HCT116 (cell line): ENCODE measurements at regions not wholly inside any gene's neighbourhood (a gene's known extent, or its start where the extent isn't known, plus 50 kb on each side); places are given as distances from the start of the nearest gene placed in this dataset.

Source experiments
- ATAC-seq: fragments of 200-7000 bp; cut with Tn5 transposase; 2 replicates; pipeline ENCODE4 v1.9.1; 2020; ENCODE audit warnings: mild to moderate bottlenecking, moderate library complexity
- BruUV-seq: library from RNA; stranded (reverse); fragments of 400-500 nt; replicated peaks from 2 replicates; lab custom pipeline; 2021; lab: Mats Ljungman, UMichigan
- CTCF ChIA-PET: fragments of 300-600 bp; sonication (Branson Sonifier 250); formaldehyde crosslinking; loops from one replicate; lab custom pipeline; 2021; ENCODE audit warnings: antibody characterized with exemption; lab: Charles Lee
- POLR2A ChIA-PET: fragments of 300-600, 350-600 bp; sonication (Branson Sonifier 250); formaldehyde crosslinking; loops from one replicate; lab custom pipeline; 2021; ENCODE audit warnings: antibody characterized with exemption; lab: Charles Lee
- RAD21 ChIA-PET, 2 experiments: fragments of 300-600 bp; sonication (Branson Sonifier 250); formaldehyde crosslinking; loops; one replicate each; lab custom pipeline; 2023; ENCODE audit warnings: low total read pairs in 2 of 2; ENCODE audit not compliant: uncharacterized antibody in 2 of 2, unreplicated experiment in 2 of 2, low non-redundant PET in 1 of 2; lab: Charles Lee
- DNase-seq: peaks from one replicate; pipeline ENCODE4 v3.0.0-alpha.2; 2010; ENCODE audit warnings: low read depth, low spot score
- H2AFZ ChIP-seq: fragments of 200-600 bp; shearing (Covaris generic), sonication (generic); 2 replicates; pipeline ENCODE4 v1.6.1; 2017; ENCODE audit warnings: low read depth, mixed run types, mixed read lengths, antibody characterized with exemption, low read length; ENCODE audit not compliant: poor library complexity, severe bottlenecking
- H3K27ac ChIP-seq: 2 replicates; pipeline ENCODE4 v1.5.1; 2012; ENCODE audit warnings: low read depth, low read length
- H3K27me3 ChIP-seq: fragments of 200-600 bp; sonication (generic); 2 replicates; pipeline ENCODE4 v1.6.1; 2016; ENCODE audit warnings: mixed run types, low read length, mixed read lengths; ENCODE audit not compliant: insufficient read depth
- H3K36me3 ChIP-seq, 2 experiments: fragments of 200-500 bp in 1 of 2; fragments of 200-600 bp in 1 of 2; sonication (Bioruptor generic) in 1 of 2; sonication (generic) in 1 of 2; 2 replicates each; pipeline versions ENCODE4 v1.5.1 to v1.6.1; 2014 to 2016; ENCODE audit warnings: low read length in 2 of 2, inconsistent platforms in 1 of 2, mixed read lengths in 1 of 2, mixed run types in 1 of 2; ENCODE audit not compliant: insufficient read depth in 2 of 2, control insufficient read depth in 1 of 2
- H3K4me1 ChIP-seq, 2 experiments: fragments of 200-600 bp in 1 of 2; sonication (generic) in 1 of 2; 2 replicates each; pipeline versions ENCODE4 v1.5.1 to v1.6.1; 2012 to 2017; ENCODE audit warnings: low read length in 2 of 2, inconsistent platforms in 1 of 2, mild to moderate bottlenecking in 1 of 2, mixed read lengths in 1 of 2, mixed run types in 1 of 2, moderate library complexity in 1 of 2; ENCODE audit not compliant: insufficient read depth in 2 of 2, control insufficient read depth in 1 of 2
- H3K4me2 ChIP-seq: fragments of 200-600 bp; sonication (generic); 2 replicates; pipeline ENCODE4 v1.6.1; 2017; ENCODE audit warnings: mixed run types, low read length, mixed read lengths
- H3K4me3 ChIP-seq, 2 experiments: fragments of 200-600 bp in 1 of 2; sonication (generic) in 1 of 2; replicated peaks in 1 of 2; 2 replicates each; pipeline ENCODE4 v1.5.1; 2011 to 2016; ENCODE audit warnings: low read length in 2 of 2, control low read depth in 1 of 2, low read depth in 1 of 2, mild to moderate bottlenecking in 1 of 2, mixed read lengths in 1 of 2, mixed run types in 1 of 2
- H3K79me2 ChIP-seq: fragments of 200-600 bp; sonication (generic); 2 replicates; pipeline ENCODE4 v1.6.1; 2017; ENCODE audit warnings: mild to moderate bottlenecking, mixed run types, low read length, moderate library complexity, mixed read lengths; ENCODE audit not compliant: insufficient read depth
- H3K9ac ChIP-seq: fragments of 200-600 bp; sonication (generic); 2 replicates; pipeline ENCODE4 v1.6.1; 2016; ENCODE audit warnings: low read length, mixed read lengths
- H3K9me2 ChIP-seq: fragments of 200-600 bp; sonication (generic), shearing (Covaris generic); 2 replicates; pipeline ENCODE4 v1.6.1; 2017; ENCODE audit warnings: mixed run types, mild to moderate bottlenecking, moderate library complexity; ENCODE audit not compliant: insufficient read depth
- H3K9me3 ChIP-seq, 2 experiments: fragments of 200-500 bp in 1 of 2; fragments of 200-600 bp in 1 of 2; sonication (Bioruptor generic) in 1 of 2; sonication (generic) in 1 of 2; 2 replicates each; pipeline ENCODE4 v1.6.1; 2014 to 2017; ENCODE audit warnings: low read length in 2 of 2, mixed read lengths in 2 of 2, inconsistent platforms in 1 of 2, low read depth in 1 of 2, mild to moderate bottlenecking in 1 of 2, mixed run types in 1 of 2, moderate library complexity in 1 of 2; ENCODE audit not compliant: control insufficient read depth in 1 of 2, insufficient read depth in 1 of 2
- H4K20me1 ChIP-seq: fragments of 200-600 bp; sonication (generic), shearing (Covaris generic); 2 replicates; pipeline ENCODE4 v1.6.1; 2017; ENCODE audit warnings: mixed run types, mild to moderate bottlenecking, moderate library complexity; ENCODE audit not compliant: insufficient read depth
- CEBPB ChIP-seq: IDR thresholded peaks from 2 replicates; pipeline ENCODE4 v1.6.1; 2012; ENCODE audit warnings: low read depth
- CTCF ChIP-seq, 3 experiments: fragments of 200-600 bp in 1 of 3; sonication (generic) in 1 of 3; IDR thresholded peaks in 2 of 3; conservative IDR thresholded peaks in 1 of 3; 2 replicates each; pipeline ENCODE4 v1.5.1; 2012 to 2017; ENCODE audit warnings: low read depth in 2 of 3, low read length in 2 of 3, antibody characterized with exemption in 1 of 3, borderline replicate concordance in 1 of 3, control low read depth in 1 of 3, mild to moderate bottlenecking in 1 of 3, mixed read lengths in 1 of 3, mixed run types in 1 of 3, moderate library complexity in 1 of 3; ENCODE audit not compliant: insufficient read depth in 1 of 3
- EGR1 ChIP-seq: IDR thresholded peaks from 2 replicates; pipeline ENCODE4 v1.6.1; 2012; ENCODE audit warnings: low read depth
- EZH2 ChIP-seq: fragments of 200-600 bp; sonication (generic); IDR thresholded peaks from 2 replicates; pipeline ENCODE4 v1.6.1; 2017; ENCODE audit warnings: antibody characterized with exemption, mixed run types
- EZH2phosphoT487 ChIP-seq: fragments of 200-600 bp; IDR thresholded peaks from 2 replicates; pipeline ENCODE4 v1.6.1; 2018; ENCODE audit warnings: antibody characterized with exemption, borderline replicate concordance
- FOSL1 ChIP-seq: IDR thresholded peaks from 2 replicates; pipeline ENCODE4 v1.6.1; 2012; ENCODE audit warnings: low read depth
- JUND ChIP-seq: IDR thresholded peaks from 2 replicates; pipeline ENCODE4 v1.6.1; 2012
- POLR2A ChIP-seq: IDR thresholded peaks from 2 replicates; pipeline ENCODE4 v1.7.0; 2011; ENCODE audit warnings: borderline replicate concordance; ENCODE audit not compliant: insufficient read depth, insufficient read length; ENCODE audit errors: extremely low read depth
- RAD21 ChIP-seq: IDR thresholded peaks from 2 replicates; pipeline ENCODE4 v1.6.1; 2012; ENCODE audit warnings: low read depth, mild to moderate bottlenecking
- SP1 ChIP-seq: IDR thresholded peaks from 2 replicates; pipeline ENCODE4 v1.6.1; 2012; ENCODE audit warnings: low read depth
- YY1 ChIP-seq: IDR thresholded peaks from 2 replicates; pipeline ENCODE4 v1.6.1; 2011; ENCODE audit warnings: low read length, low read depth, moderate library complexity, mild to moderate bottlenecking; ENCODE audit not compliant: insufficient replicate concordance; ENCODE audit errors: extremely low read depth
- ZBTB33 ChIP-seq: IDR thresholded peaks from 2 replicates; pipeline ENCODE4 v1.6.1; 2011; ENCODE audit warnings: mild to moderate bottlenecking, low read length, moderate library complexity; ENCODE audit not compliant: insufficient replicate concordance; ENCODE audit errors: extremely low read depth
- ZNF274 ChIP-seq: fragments of 200-500 bp; sonication (Bioruptor generic); IDR thresholded peaks from 2 replicates; pipeline ENCODE4 v1.6.1; 2014; ENCODE audit warnings: mild to moderate bottlenecking, low read depth, low read length, inconsistent platforms
- intact Hi-C: fragments of 100-400 bp; cut with micrococcal nuclease; formaldehyde crosslinking; loops from 2 replicates; pipeline ENCODE4 v1.10.0; 2022
- TF ChIP-seq, protein P1 (sequence below): IDR thresholded peaks from 2 replicates; pipeline ENCODE4 v1.6.1; 2012; ENCODE audit warnings: low read depth

DNA sequence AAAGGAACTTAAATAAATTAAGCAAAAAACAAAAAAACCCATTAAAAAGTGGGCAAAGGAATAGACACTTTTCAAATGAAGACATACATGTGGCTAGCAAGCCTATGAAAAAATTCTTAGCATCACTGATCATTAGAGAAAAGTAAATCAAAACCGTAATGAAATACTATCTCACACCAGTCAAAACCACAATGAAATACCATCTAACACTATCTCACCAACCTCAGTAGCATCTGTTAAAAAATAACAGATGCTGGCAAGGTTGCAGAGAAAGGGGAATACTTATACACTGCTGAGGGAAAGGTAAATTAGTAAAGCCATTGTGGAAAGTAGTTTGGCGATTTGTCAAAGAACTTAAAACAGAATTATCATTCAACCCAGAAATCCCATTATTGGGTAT, 381.1 kb downstream of the FLRT2 start:
- intact Hi-C loops = no loop called here
- Histone ChIP-seq H3K4me1 (no peaks in the 10 kb centered on the region), H4K20me1 (no peaks in the 10 kb centered on the region), H3K27ac (no peak overlapping the region), H3K4me3 (no peak overlapping the region), H3K9me3 (peaks cover 3 to 16% of the 10 kb centered on the region in 2 experiments; a peak in 2 of 4 replicates), H3K4me2 (no peak overlapping the region), H3K9ac (no peak overlapping the region), H2AFZ (no peak overlapping the region), H3K9me2 (no peaks in the 10 kb centered on the region), H3K79me2 (no peaks in the 10 kb centered on the region), H3K27me3 (no peaks in the 10 kb centered on the region), H3K36me3 (no peaks in the 10 kb centered on the region)
- no peak for ATAC-seq
- no TSS peak for BruUV-seq
- POLR2A ChIA-PET = no interaction called here
- DNase-seq = no peak
- RAD21 ChIA-PET = no interaction called here
- CTCF ChIA-PET = no interaction called here
- TF ChIP-seq EGR1 = no peak
- no peak for TF ChIP-seq POLR2A

DNA sequence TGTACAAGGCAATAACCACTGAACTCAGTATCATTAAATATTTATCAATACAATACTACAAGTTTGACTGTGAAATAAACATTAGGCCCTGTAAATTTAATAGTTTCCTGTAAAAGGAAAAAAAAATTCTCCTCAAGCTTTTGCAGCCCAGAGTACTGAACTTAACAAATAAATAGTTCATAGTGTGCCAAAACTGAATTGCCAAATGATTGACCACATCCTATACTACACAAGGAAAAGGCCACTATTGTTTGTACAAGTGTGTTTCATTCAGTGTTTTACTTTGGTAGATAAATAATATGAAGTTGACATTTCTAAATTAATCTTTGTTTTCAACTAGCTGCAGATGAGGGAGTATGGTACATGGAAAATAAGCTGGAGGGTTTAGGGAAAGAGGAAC, 379.6 kb downstream of the FLRT2 start:
- no peak for TF ChIP-seq SP1
- no peak for TF ChIP-seq RAD21
- no peak for TF ChIP-seq ZBTB33
- TF ChIP-seq FOSL1 = no peak
- no peak for TF ChIP-seq EZH2phosphoT487
- no peak for TF ChIP-seq CTCF (IDR thresholded peaks at IDR 0.05 in 2 of 3, conservative IDR thresholded peaks at IDR 0.05 in 1 of 3; ENCODE audit: borderline replicate concordance in 1 of 3, insufficient read depth in 1 of 3, low read depth in 2 of 3, low read length in 2 of 3)
- no peak for TF ChIP-seq ZNF274
- TF ChIP-seq CEBPB = no peak
- TF ChIP-seq, protein P1, sequence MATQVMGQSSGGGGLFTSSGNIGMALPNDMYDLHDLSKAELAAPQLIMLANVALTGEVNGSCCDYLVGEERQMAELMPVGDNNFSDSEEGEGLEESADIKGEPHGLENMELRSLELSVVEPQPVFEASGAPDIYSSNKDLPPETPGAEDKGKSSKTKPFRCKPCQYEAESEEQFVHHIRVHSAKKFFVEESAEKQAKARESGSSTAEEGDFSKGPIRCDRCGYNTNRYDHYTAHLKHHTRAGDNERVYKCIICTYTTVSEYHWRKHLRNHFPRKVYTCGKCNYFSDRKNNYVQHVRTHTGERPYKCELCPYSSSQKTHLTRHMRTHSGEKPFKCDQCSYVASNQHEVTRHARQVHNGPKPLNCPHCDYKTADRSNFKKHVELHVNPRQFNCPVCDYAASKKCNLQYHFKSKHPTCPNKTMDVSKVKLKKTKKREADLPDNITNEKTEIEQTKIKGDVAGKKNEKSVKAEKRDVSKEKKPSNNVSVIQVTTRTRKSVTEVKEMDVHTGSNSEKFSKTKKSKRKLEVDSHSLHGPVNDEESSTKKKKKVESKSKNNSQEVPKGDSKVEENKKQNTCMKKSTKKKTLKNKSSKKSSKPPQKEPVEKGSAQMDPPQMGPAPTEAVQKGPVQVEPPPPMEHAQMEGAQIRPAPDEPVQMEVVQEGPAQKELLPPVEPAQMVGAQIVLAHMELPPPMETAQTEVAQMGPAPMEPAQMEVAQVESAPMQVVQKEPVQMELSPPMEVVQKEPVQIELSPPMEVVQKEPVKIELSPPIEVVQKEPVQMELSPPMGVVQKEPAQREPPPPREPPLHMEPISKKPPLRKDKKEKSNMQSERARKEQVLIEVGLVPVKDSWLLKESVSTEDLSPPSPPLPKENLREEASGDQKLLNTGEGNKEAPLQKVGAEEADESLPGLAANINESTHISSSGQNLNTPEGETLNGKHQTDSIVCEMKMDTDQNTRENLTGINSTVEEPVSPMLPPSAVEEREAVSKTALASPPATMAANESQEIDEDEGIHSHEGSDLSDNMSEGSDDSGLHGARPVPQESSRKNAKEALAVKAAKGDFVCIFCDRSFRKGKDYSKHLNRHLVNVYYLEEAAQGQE = no peak
- TF ChIP-seq YY1 = no peak
- no peak for TF ChIP-seq EGR1
- TF ChIP-seq JUND = no peak
- TF ChIP-seq EZH2 = no peak
- no peak overlapping the region for H3K9ac ChIP-seq
- BruUV-seq = no TSS peak
- H3K4me3 ChIP-seq = no peak overlapping the region
- H4K20me1 ChIP-seq = no peaks in the 10 kb centered on the region
- ChIA-PET RAD21 (no interaction called here), POLR2A (no interaction called here), CTCF (no interaction called here)
- ATAC-seq = no peak
- no peaks in the 10 kb centered on the region for H3K27me3 ChIP-seq
- no peak overlapping the region for H2AFZ ChIP-seq
- no peaks in the 10 kb centered on the region for H3K4me1 ChIP-seq
- H3K9me3 ChIP-seq = peaks cover 3 to 16% of the 10 kb centered on the region in 2 experiments; a peak in 2 of 4 replicates
- H3K9me2 ChIP-seq = no peaks in the 10 kb centered on the region
- intact Hi-C loops = no loop called here
- no peaks in the 10 kb centered on the region for H3K36me3 ChIP-seq
- H3K4me2 ChIP-seq = no peak overlapping the region
- no peaks in the 10 kb centered on the region for H3K79me2 ChIP-seq
- no peak for DNase-seq
- H3K27ac ChIP-seq = no peak overlapping the region
